ENCODE measurements at regions not wholly inside any gene's neighbourhood (a gene's known extent, or its start where the extent isn't known, plus 50 kb on each side); places are given as distances from the start of the nearest gene placed in this dataset.
"Not testable (repeated sequence)": the region's sequence is repeated elsewhere in the genome, so short reads cannot be mapped to it uniquely, and the experiment has no call there.

DNA sequence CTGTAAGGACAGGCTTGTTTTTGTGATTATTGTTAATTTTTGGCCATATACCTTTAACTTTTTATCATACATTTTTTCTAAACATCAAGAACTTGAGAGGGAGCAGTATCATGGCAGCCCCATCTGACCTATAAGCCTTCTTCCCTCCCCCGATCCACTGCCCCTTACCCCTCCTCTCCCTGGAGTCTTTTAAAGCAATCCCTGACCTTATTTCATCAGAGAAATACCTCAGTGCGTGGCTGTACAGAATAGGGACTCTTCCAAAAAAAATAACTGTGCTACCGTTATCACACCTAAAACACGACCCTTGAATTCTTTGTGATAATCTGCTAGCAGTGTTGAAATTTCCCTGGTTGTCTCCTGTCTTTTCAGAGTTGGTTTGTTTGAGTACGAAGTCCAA lies 4448.7 kb upstream of the TPTE start:
- H3K79me2 ChIP-seq (ENCODE audit: insufficient read depth, low read length); ATAC-seq (ENCODE audit: insufficient read depth, low read depth); H4K20me1 ChIP-seq (ENCODE audit: insufficient read depth, low read length); H3K36me3 ChIP-seq (ENCODE audit: insufficient read depth, low read length); H2AFZ ChIP-seq (ENCODE audit: low read depth, low read length); H3K27me3 ChIP-seq (ENCODE audit: insufficient read depth, low read length, poor library complexity); H3K4me1 ChIP-seq (ENCODE audit: insufficient read depth, low read length); DNase-seq; H3K9ac ChIP-seq (ENCODE audit: low read depth, low read length); H3K4me2 ChIP-seq (ENCODE audit: insufficient read depth, low read length); H3K4me3 ChIP-seq (ENCODE audit: low read depth in 1 of 2, low read length in 2 of 2); H3K27ac ChIP-seq (ENCODE audit: low read length); H3K9me3 ChIP-seq (ENCODE audit: insufficient read depth, low read length, severe bottlenecking): not testable (repeated sequence)

DNA sequence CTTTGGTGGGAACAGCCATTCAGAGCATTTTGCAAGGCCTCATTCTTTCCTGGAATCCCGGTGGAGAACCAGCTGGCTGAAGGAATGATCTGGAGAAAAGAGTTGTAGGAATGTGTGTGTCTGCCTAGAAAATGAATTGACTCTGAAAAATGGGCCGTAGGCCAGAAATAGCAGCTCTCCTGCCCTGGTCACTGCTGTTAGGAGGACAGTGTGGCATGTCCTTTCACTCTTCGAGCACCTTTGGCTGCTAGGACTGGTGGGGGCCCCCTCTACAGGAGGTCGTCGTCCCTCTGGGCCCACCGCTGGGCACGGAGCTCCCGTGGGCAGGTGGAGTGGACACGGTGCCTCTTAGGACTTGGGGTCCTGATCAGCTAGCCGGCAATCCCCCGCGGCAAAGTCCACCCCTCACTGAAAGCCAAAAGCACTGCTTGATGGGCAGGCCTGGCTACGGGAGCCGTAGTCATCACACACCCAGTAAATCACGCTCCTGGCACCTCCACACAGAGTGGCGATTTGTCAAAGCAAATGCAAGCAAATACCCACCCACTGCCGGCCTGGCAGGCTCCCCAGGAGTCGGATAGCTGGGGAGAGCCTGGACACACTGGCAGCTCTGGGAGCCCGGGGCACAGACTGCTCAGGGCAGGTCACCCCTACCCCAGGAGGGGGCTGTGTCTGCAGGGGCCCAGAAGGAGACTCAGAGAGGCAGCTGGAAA lies 4447.2 kb upstream of the TPTE start:
- not testable (repeated sequence) for ATAC-seq (ENCODE audit: insufficient read depth, low read depth); H3K4me3 ChIP-seq (ENCODE audit: low read depth in 1 of 2, low read length in 2 of 2)

DNA sequence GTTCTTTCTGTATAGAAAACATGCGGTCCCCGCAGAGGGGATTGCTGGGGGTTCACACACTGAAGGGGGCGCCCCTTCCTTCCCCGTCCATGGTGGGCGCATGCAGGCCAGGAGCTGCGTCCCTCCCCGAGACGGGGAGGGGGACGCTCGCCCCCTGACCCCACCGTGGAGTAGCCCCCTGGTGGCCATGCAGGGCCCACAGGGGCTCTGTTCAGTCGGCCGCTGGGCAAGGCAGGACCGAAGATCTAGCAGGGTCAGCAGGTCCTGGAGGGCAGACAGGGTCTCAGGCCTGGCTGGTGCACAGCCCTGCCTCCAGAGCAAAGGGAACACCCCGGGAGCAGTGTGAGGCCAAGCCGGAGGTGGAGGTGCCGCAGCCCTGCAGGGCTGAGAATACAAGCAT lies 4446.4 kb upstream of the TPTE start:
- H3K27ac ChIP-seq (ENCODE audit: low read length); ATAC-seq (ENCODE audit: insufficient read depth, low read depth): not testable (repeated sequence)

More for the DNA sequence above, 4447.2 kb upstream of the TPTE start:
- H3K4me2 ChIP-seq (ENCODE audit: insufficient read depth, low read length); H3K9me3 ChIP-seq (ENCODE audit: insufficient read depth, low read length, severe bottlenecking); H3K36me3 ChIP-seq (ENCODE audit: insufficient read depth, low read length); H2AFZ ChIP-seq (ENCODE audit: low read depth, low read length); H4K20me1 ChIP-seq (ENCODE audit: insufficient read depth, low read length); DNase-seq; H3K9ac ChIP-seq (ENCODE audit: low read depth, low read length); H3K27ac ChIP-seq (ENCODE audit: low read length); H3K79me2 ChIP-seq (ENCODE audit: insufficient read depth, low read length); H3K4me1 ChIP-seq (ENCODE audit: insufficient read depth, low read length); H3K27me3 ChIP-seq (ENCODE audit: insufficient read depth, low read length, poor library complexity): not testable (repeated sequence)

DNA sequence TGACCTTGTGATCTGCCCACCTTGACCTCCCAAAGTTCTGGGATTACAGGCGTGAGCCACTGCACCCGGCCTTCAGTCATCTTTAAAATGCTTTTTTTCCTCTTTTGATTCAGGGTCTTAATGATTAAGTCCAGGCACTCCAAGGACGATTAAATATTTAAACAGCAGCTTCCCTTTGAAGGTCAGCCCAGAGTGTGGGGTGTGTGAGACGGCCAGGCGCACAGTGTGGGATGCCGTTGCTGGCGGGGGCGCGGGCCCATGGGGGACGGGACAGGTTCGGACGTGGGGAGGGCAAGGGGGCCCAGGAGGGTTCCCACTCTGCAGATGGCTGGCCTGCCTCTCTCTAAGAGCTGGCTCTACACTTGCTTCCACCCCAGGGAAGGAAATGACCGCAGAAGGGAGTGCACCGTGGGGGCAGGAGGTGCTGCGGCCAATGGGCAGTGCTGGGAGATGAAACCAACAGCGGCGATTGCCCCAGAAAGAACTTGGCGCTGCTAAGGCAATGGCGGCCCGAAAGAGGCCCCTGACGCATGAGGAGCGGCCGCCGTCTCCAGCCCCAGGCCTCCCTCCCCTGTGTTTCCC lies 4445.7 kb upstream of the TPTE start:
- H3K4me3 ChIP-seq (ENCODE audit: low read depth in 1 of 2, low read length in 2 of 2); H2AFZ ChIP-seq (ENCODE audit: low read depth, low read length); DNase-seq; H3K4me2 ChIP-seq (ENCODE audit: insufficient read depth, low read length); H3K27ac ChIP-seq (ENCODE audit: low read length); H3K27me3 ChIP-seq (ENCODE audit: insufficient read depth, low read length, poor library complexity); H3K36me3 ChIP-seq (ENCODE audit: insufficient read depth, low read length); H3K9ac ChIP-seq (ENCODE audit: low read depth, low read length); H3K9me3 ChIP-seq (ENCODE audit: insufficient read depth, low read length, severe bottlenecking); H4K20me1 ChIP-seq (ENCODE audit: insufficient read depth, low read length); H3K79me2 ChIP-seq (ENCODE audit: insufficient read depth, low read length); ATAC-seq (ENCODE audit: insufficient read depth, low read depth); H3K4me1 ChIP-seq (ENCODE audit: insufficient read depth, low read length): not testable (repeated sequence)

More for the DNA sequence above, 4446.4 kb upstream of the TPTE start:
- not testable (repeated sequence) for DNase-seq; H3K4me3 ChIP-seq (ENCODE audit: low read depth in 1 of 2, low read length in 2 of 2); H4K20me1 ChIP-seq (ENCODE audit: insufficient read depth, low read length); H3K9ac ChIP-seq (ENCODE audit: low read depth, low read length); H3K79me2 ChIP-seq (ENCODE audit: insufficient read depth, low read length); H3K36me3 ChIP-seq (ENCODE audit: insufficient read depth, low read length); H2AFZ ChIP-seq (ENCODE audit: low read depth, low read length); H3K9me3 ChIP-seq (ENCODE audit: insufficient read depth, low read length, severe bottlenecking); H3K27me3 ChIP-seq (ENCODE audit: insufficient read depth, low read length, poor library complexity); H3K4me1 ChIP-seq (ENCODE audit: insufficient read depth, low read length); H3K4me2 ChIP-seq (ENCODE audit: insufficient read depth, low read length)

DNA sequence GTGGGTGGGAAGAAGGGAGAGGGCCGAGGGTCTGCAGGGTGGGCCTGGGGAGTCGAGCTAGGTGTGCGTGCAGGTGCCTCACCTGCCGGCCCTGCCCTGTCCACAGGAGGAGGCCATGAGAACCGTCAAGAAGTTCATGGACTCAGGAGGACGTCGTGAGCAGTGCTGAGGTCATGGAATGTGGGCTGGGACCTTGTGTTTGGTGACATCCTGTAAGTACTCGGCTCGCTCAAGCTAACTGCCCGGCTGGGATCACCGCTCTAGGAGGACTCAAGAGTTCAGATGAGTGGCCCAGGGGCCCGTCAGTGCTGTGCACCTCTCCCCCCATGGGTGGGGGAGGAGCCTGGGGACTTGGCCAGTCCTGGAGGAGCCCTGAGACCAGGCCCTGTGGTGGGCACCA lies 4444.0 kb upstream of the TPTE start:
- H3K36me3 ChIP-seq (ENCODE audit: insufficient read depth, low read length); DNase-seq; ATAC-seq (ENCODE audit: insufficient read depth, low read depth); H3K79me2 ChIP-seq (ENCODE audit: insufficient read depth, low read length); H3K9ac ChIP-seq (ENCODE audit: low read depth, low read length); H3K9me3 ChIP-seq (ENCODE audit: insufficient read depth, low read length, severe bottlenecking); H3K4me2 ChIP-seq (ENCODE audit: insufficient read depth, low read length); H4K20me1 ChIP-seq (ENCODE audit: insufficient read depth, low read length); H2AFZ ChIP-seq (ENCODE audit: low read depth, low read length); H3K4me1 ChIP-seq (ENCODE audit: insufficient read depth, low read length); H3K27me3 ChIP-seq (ENCODE audit: insufficient read depth, low read length, poor library complexity); H3K4me3 ChIP-seq (ENCODE audit: low read depth in 1 of 2, low read length in 2 of 2); H3K27ac ChIP-seq (ENCODE audit: low read length): not testable (repeated sequence)

DNA sequence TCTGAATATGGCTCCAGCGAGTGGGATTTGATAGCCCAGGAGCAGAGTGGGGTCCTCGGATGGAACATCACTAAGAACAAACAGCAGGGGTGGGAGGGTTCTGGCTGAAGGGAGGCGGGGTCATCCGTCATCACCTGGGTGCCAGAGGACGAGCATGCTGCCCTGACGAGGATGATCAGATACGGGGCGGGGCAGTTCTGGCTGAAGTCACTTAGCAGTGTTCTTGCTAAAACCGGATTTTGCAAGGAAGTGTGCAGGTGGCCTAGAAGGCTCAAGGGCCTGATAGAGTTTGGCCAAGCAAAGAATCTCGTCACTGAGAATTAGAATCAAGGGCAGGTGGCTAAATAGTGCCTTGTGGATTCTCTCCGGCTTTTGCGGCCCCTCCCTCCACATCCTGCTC lies 4442.5 kb upstream of the TPTE start:
- H3K36me3 ChIP-seq (ENCODE audit: insufficient read depth, low read length); H4K20me1 ChIP-seq (ENCODE audit: insufficient read depth, low read length); H3K9ac ChIP-seq (ENCODE audit: low read depth, low read length); H3K27me3 ChIP-seq (ENCODE audit: insufficient read depth, low read length, poor library complexity); H3K4me1 ChIP-seq (ENCODE audit: insufficient read depth, low read length); H3K27ac ChIP-seq (ENCODE audit: low read length); H3K9me3 ChIP-seq (ENCODE audit: insufficient read depth, low read length, severe bottlenecking); H3K4me3 ChIP-seq (ENCODE audit: low read depth in 1 of 2, low read length in 2 of 2); DNase-seq; ATAC-seq (ENCODE audit: insufficient read depth, low read depth); H2AFZ ChIP-seq (ENCODE audit: low read depth, low read length); H3K4me2 ChIP-seq (ENCODE audit: insufficient read depth, low read length); H3K79me2 ChIP-seq (ENCODE audit: insufficient read depth, low read length): not testable (repeated sequence)

DNA sequence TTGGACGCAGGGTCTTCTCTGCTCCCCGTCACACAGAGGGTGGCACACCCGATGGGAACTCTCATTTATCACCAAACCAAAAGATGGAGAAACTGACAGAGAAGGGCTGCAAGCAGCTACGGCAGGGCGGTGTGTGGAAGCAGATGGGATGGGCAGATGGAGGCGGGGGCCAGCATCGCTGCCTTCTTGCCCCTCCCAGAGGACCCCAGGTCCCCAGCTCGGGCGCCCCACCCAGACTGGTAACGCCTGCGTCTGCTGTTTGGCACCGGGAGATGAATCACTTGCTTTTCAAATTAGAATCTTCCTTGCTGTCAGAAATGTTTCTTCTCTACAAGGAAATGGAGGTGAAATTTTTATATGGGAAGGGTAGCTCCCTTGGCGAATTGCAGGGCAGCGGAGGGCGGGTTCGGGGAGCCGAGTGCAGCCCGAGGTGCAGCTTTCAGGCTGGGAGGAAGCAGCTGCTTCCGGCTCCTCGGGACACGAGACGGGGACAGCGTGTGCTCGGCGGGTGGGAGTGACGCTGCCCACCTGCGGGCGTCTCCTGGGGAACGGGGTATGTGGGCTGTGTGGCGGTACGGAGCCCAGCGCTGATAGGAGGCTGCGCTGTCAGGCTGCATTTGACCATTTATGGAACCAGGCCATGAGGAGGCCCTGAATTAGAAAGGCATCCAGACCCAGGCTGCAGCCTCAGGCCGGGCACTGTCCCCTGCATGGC lies 4440.3 kb upstream of the TPTE start:
- H3K9ac ChIP-seq (ENCODE audit: low read depth, low read length); H2AFZ ChIP-seq (ENCODE audit: low read depth, low read length); H3K4me2 ChIP-seq (ENCODE audit: insufficient read depth, low read length); H3K9me3 ChIP-seq (ENCODE audit: insufficient read depth, low read length, severe bottlenecking); H3K27me3 ChIP-seq (ENCODE audit: insufficient read depth, low read length, poor library complexity); H3K4me3 ChIP-seq (ENCODE audit: low read depth in 1 of 2, low read length in 2 of 2); H3K4me1 ChIP-seq (ENCODE audit: insufficient read depth, low read length); H3K79me2 ChIP-seq (ENCODE audit: insufficient read depth, low read length); DNase-seq; H3K36me3 ChIP-seq (ENCODE audit: insufficient read depth, low read length); H4K20me1 ChIP-seq (ENCODE audit: insufficient read depth, low read length); H3K27ac ChIP-seq (ENCODE audit: low read length): not testable (repeated sequence)
- peak; percentile 92 for ATAC-seq (ENCODE audit: insufficient read depth, low read depth)

DNA sequence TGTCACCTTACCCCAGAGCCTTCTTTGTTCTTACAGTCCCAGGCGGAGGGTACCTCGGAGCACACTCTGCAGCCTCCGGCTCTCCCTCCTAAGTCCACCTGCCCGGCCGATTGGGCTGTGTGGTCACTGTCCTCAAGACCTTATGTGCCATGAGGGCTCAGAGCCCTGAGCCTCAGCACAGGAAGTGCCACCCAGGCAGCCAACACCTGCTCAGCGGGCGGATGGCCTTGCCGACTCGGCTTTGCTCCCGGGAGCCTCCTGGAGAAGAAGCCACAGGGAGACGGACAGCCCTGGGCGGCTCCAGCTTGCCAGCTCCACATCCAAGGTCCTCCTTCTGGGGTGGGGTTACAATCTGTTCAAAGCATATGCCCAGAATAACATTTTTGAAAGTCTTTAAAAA lies 4439.2 kb upstream of the TPTE start:
- H3K9ac ChIP-seq (ENCODE audit: low read depth, low read length); DNase-seq; H2AFZ ChIP-seq (ENCODE audit: low read depth, low read length); H4K20me1 ChIP-seq (ENCODE audit: insufficient read depth, low read length); H3K4me3 ChIP-seq (ENCODE audit: low read depth in 1 of 2, low read length in 2 of 2); H3K79me2 ChIP-seq (ENCODE audit: insufficient read depth, low read length); H3K27me3 ChIP-seq (ENCODE audit: insufficient read depth, low read length, poor library complexity); H3K36me3 ChIP-seq (ENCODE audit: insufficient read depth, low read length); ATAC-seq (ENCODE audit: insufficient read depth, low read depth); H3K27ac ChIP-seq (ENCODE audit: low read length); H3K9me3 ChIP-seq (ENCODE audit: insufficient read depth, low read length, severe bottlenecking); H3K4me1 ChIP-seq (ENCODE audit: insufficient read depth, low read length); H3K4me2 ChIP-seq (ENCODE audit: insufficient read depth, low read length): not testable (repeated sequence)

Measured in DND-41 (cell line).